Hepatocyte (in vitro differentiated cells): ENCODE measurements at regions not wholly inside any gene's neighbourhood (a gene's known extent, or its start where the extent isn't known, plus 50 kb on each side); places are given as distances from the start of the nearest gene placed in this dataset.

Experiments used
- EZH2 ChIP-seq: fragments of 200-600 bp; sonication (generic); IDR thresholded peaks from 2 replicates; pipeline ENCODE4 v1.6.1; 2016; ENCODE audit warnings: antibody characterized with exemption, mild to moderate bottlenecking, borderline replicate concordance
- EZH2phosphoT487 ChIP-seq: fragments of 200-600 bp; sonication (generic); IDR thresholded peaks from one replicate; pipeline ENCODE4 v1.6.1; 2018; ENCODE audit warnings: antibody characterized with exemption, mild to moderate bottlenecking, low read depth, moderate library complexity; ENCODE audit not compliant: unreplicated experiment, severe bottlenecking
- TF ChIP-seq, protein P1 (sequence below): fragments of 200-600 bp; sonication (generic); IDR thresholded peaks from 2 replicates; pipeline ENCODE4 v1.5.1; 2016; ENCODE audit warnings: antibody characterized with exemption, mild to moderate bottlenecking; ENCODE audit not compliant: poor library complexity

DNA sequence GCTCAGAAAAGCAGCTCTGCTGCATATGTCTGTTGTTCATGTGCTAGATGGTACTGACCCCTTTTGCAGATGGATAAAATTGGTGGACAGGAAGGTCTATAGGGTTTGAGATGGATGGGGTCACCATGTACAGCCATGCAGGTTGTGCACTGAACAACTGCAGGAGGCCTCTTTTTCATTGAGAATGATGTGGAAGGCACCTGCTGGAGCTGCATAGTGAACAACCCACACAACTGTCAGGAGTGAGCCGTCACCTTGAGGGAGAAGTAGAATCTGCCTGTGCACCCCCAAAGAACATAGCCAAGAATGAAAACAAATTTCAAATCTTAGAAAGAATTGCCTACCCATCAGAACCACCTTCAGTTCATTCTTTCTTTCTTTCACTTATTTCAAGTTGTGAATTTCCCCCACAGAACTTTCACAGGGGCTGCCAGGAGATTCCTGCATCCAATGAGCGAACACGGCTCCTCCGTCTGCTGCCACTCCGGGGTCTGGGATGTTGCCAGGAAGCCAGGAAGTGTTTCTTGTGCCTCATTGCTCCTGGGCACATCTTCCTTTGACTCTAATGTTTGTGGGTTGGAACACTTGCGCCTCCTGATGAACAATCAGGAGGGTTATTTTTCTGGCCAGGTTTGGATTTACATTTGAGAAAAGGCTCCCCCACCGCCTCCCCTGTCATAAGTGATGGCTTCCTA is 53.7 kb upstream of the DOCK1 start:
- TF ChIP-seq, protein P1, sequence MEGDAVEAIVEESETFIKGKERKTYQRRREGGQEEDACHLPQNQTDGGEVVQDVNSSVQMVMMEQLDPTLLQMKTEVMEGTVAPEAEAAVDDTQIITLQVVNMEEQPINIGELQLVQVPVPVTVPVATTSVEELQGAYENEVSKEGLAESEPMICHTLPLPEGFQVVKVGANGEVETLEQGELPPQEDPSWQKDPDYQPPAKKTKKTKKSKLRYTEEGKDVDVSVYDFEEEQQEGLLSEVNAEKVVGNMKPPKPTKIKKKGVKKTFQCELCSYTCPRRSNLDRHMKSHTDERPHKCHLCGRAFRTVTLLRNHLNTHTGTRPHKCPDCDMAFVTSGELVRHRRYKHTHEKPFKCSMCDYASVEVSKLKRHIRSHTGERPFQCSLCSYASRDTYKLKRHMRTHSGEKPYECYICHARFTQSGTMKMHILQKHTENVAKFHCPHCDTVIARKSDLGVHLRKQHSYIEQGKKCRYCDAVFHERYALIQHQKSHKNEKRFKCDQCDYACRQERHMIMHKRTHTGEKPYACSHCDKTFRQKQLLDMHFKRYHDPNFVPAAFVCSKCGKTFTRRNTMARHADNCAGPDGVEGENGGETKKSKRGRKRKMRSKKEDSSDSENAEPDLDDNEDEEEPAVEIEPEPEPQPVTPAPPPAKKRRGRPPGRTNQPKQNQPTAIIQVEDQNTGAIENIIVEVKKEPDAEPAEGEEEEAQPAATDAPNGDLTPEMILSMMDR: no peak
- TF ChIP-seq EZH2 (no peak), EZH2phosphoT487 (no peak)
